NCI-H2107 treated with DMSO at 0.1 percent for 48 hours (cell line): ENCODE measurements at regions not wholly inside any gene's neighbourhood (a gene's known extent, or its start where the extent isn't known, plus 50 kb on each side); places are given as distances from the start of the nearest gene placed in this dataset.
"Not testable (repeated sequence)": the region's sequence is repeated elsewhere in the genome, so short reads cannot be mapped to it uniquely, and the experiment has no call there.

Experiments used
- DNase-seq: peaks from one replicate; lab custom pipeline; 2025; ENCODE audit not compliant: unreplicated experiment; lab: John Stamatoyannopoulos, UW

DNA sequence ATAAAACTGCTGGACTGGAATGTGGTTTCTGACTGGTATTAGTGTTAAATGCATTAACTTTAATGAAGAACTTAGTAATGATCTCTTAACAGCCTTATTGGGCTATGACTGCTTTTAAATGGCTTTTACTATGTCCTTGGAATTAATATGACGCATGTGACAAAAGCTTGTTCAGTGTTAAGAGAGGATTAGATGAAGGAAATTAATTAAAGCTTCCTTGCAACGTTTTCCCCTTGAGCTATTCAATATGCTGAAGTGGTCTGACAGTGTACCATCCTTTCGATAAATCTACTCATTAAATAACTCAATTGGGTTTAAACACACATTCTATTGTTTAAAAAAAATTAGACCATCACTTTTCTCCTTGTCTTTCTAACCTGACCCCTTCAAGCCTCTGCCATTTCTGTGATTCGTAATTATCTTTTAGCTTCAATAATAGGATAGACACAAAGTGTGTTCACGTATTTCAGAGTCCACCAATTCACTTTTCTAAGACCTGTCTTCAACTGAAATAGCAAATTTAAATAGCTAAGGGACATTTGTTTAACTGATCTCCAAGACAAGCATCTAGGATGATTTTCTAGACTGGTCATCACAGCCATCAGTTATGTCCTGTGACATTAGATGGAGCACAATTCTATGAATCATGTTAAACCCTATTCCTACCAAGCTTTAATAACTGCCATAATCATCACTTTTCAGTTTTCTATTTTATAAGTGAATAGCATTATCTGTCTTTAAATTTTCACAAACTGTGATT is 1258.0 kb upstream of the CDH9 start:
- DNase-seq = no peak

GRCh38 chr5:28287021-28287420 is 1248.6 kb upstream of the CDH9 start:
- not testable (repeated sequence) for DNase-seq

GRCh38 chr5:28286566-28286965 is 1248.2 kb upstream of the CDH9 start:
- DNase-seq = no peak

DNA sequence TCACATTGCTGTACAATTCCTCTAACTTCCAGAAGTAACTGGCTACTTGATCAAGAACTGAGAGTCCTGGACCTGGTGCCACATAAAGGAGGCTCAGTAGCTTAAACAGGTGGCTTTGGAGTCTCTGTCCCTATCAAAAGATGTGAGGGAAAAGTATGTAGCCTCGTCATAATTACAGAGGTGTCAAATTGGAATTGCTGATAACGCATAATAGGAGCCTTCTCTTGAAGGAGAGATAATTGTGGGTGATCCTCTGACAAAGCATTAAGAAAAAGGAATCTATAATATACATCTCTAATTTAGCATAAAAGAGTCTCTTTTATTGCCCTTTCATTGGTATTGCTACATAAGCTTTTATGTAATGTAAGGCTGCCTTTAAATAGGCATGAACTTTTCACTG is 1246.4 kb upstream of the CDH9 start:
- DNase-seq = no peak

GRCh38 chr5:28281351-28281750 is 1243.0 kb upstream of the CDH9 start:
- DNase-seq = no peak

GRCh38 chr5:28275931-28276330 is 1237.5 kb upstream of the CDH9 start:
- no peak for DNase-seq

DNA sequence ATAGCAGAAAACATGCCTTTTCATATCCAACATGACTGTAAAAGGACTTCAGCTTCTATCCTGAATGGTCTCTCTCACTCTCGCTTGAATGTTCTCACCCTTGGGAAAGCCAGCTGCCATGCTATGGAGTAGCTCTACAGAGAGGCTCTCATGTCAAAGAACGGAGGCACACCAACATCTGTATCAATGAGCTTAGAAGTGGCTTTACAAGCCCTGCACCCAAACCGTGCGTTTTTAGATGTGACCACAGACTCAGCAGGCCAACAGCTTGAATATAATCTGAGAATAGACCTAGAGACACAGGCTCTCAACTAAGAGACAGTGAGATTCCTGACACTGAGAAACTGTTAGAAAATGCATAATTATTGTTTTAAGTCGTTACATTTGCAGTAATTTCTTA is 1231.6 kb upstream of the CDH9 start:
- DNase-seq = no peak

DNA sequence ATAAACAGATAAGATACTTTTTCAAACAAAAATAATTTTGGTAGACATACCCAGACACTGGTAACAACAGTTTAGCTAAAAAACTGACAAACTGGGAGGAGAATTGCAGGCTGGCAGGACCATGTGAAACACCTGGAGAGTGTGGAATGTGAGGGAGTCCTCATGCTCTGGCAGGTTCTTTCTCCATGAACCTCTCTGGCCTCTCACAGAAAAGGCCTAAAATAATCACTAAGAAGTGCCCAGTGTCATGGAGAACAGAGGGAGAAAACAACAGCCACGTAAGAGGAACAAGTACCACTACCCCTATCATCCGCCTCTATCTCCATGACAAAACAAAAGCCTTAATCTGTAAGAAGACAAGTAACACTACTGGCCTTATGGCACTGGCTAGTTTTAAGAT is 1227.5 kb upstream of the CDH9 start:
- no peak for DNase-seq

GRCh38 chr5:28254846-28255245 is 1216.5 kb upstream of the CDH9 start:
- DNase-seq = no peak

- no peak for DNase-seq
Observed at GRCh38 chr5:28253431-28253830, 1215.0 kb upstream of the CDH9 start.

- no peak for DNase-seq
Observed at GRCh38 chr5:28249771-28250415, 1211.5 kb upstream of the CDH9 start.

GRCh38 chr5:28234356-28234968 is 1196.1 kb upstream of the CDH9 start:
- no peak for DNase-seq

- no peak for DNase-seq
Observed at GRCh38 chr5:28226407-28226806, 1188.0 kb upstream of the CDH9 start.

GRCh38 chr5:28219539-28219938 is 1181.2 kb upstream of the CDH9 start:
- DNase-seq = no peak

DNA sequence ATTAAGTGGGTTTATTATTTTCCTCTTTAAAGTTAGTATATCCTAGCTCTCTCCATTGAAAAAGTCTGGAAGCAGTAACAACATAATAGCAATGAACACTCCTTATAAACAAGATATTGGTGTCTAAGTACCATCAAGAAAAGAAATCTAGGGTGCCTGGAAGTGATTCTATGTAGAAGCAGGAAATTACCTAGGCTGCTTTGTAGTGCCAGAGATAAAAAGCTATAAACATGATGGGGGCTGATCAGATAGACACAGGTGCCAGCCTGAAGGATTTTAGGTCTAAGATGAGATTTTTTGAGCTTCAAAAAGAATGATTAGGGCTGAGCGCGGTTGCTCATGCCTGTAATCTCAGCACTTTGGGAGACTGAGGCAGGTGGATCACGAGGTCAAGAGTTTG is 1179.3 kb upstream of the CDH9 start:
- DNase-seq = no peak

DNA sequence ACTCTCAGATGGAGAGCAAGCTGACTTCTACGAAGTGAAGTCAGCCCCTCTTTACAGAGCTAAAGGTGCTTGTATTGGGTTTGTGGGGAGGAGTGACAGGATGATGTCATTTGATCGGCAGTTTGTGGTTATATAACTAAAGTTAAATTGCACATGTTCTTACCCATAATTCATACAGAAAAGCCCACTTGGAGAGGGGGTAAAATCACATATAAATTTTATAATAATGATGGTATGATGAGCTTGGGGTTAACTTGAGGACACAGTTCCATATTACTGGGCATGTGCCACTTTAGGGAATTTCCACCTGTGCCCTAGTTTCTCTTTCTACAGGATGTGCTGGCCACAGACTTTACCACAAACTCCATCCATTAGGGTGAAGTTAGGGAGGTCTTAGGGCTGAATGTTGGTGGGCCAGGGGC is 1178.6 kb upstream of the CDH9 start:
- no peak for DNase-seq

GRCh38 chr5:28215091-28215490 is 1176.7 kb upstream of the CDH9 start:
- DNase-seq = no peak

DNA sequence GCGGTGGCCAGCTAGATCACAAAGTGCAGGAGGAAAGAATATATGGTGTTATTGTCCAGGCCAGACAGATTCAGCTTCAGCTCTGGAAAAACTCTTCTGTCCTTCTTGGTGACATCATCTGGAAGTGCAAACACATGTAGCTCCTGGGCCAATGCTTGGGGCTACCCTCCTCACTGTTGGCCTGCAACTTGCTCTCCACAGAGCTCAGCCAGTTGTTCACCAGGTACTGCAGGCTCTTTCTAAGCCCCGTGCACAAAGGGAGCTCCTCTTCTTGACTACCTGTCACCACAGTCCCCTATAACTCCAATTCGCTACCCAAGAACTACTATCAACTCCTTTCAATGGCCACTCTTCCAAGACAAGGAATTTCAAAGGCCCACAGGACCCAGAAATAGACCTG is 1175.9 kb upstream of the CDH9 start:
- no peak for DNase-seq

GRCh38 chr5:28208356-28208755 is 1170.0 kb upstream of the CDH9 start:
- no peak for DNase-seq

DNA sequence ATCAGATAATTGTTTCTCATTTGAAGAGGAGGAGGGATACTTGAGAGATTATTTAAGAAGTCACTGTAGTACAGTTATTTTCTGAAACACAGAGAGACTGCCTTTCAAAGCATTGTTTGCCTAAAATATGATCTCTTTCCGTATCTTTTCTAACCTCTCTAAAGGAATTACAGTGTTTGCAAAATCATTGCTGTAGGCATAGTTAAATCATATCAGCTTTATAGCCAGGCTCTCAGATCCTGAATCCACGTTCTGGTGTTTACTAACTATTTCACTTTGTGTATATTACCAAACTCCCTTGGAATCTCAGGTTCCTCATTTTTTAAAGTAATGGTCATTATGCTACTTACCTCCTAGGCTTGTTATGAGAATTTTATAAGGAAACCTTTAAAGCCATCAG is 1151.6 kb upstream of the CDH9 start:
- DNase-seq = no peak

- no peak for DNase-seq
Observed at GRCh38 chr5:28174691-28175090, 1136.3 kb upstream of the CDH9 start.

- no peak for DNase-seq
Observed at GRCh38 chr5:28165096-28165495, 1126.7 kb upstream of the CDH9 start.
